HUDEP-2 (cell line): ENCODE measurements at regions not wholly inside any gene's neighbourhood (a gene's known extent, or its start where the extent isn't known, plus 50 kb on each side); places are given as distances from the start of the nearest gene placed in this dataset.

Source experiments
- DNase-seq, 76 experiments: peaks; one replicate each; lab custom pipeline; 2025; ENCODE audit not compliant: unreplicated experiment in 76 of 76; lab: John Stamatoyannopoulos, UW

GRCh38 chr4:59973492-59973891 is 1226.6 kb upstream of the ADGRL3 start:
- no peak for DNase-seq

- DNase-seq = no peak
Measured at GRCh38 chr4:59979061-59979460, 1221.1 kb upstream of the ADGRL3 start.

DNA sequence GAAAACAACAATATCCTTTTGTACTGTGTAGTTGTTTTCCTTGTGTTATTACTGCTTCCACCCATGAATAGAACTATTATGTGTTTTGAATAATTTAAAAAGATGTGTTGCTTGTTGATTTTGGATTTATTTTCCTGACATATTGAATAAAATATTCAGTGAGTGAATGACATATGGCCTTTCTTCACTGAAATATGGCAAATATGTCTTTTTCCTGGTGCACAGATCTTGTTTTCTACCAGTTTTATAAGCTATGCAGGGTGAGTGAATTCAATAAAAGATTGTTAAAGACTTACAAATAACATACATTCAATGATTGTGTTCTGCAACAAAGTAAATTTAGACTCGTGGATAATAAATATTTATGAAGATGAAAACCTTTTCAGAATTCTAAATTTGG is 1216.3 kb upstream of the ADGRL3 start:
- no peak for DNase-seq

- no peak for DNase-seq
Measured at GRCh38 chr4:59987289-59987688, 1212.8 kb upstream of the ADGRL3 start.

- no peak for DNase-seq
Measured at GRCh38 chr4:59994118-59994517, 1206.0 kb upstream of the ADGRL3 start.

DNA sequence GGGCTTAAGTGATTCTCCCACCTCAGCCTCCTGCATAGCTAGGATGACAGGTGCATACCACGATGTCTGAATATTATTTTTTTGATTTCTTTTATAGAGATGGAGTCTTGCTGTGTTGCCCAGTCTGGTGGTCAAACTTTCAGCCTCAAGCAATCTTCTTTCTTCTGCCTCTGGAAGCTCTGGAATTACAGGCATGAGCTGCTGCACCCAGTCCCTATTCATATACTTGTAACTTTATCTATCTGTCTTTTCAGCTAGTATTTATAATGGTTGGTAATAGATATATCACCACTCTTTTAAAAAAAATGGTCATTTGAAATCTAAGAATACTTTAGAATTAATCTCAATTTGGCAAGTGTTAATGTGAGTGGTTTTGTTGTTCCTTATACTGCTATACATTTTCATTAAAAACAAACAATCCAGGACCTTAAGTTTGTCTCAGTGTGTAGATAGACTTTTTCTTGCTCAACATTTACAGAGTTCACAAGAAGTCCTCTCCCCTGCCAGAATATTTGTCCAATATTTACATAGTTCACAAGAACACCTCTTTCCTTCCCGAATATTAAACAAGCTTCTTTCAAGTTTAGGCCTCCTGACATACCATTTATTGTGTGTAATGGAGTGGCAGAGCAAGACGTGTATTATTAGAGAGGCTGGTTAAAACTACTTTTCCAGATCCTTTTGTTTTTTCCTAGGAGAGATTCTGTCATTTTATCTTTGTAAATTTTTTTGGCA is 1197.4 kb upstream of the ADGRL3 start:
- DNase-seq = no peak

- no peak for DNase-seq
Measured at GRCh38 chr4:60013464-60014184, 1186.5 kb upstream of the ADGRL3 start.

GRCh38 chr4:60016971-60017370 is 1183.2 kb upstream of the ADGRL3 start:
- no peak for DNase-seq

DNA sequence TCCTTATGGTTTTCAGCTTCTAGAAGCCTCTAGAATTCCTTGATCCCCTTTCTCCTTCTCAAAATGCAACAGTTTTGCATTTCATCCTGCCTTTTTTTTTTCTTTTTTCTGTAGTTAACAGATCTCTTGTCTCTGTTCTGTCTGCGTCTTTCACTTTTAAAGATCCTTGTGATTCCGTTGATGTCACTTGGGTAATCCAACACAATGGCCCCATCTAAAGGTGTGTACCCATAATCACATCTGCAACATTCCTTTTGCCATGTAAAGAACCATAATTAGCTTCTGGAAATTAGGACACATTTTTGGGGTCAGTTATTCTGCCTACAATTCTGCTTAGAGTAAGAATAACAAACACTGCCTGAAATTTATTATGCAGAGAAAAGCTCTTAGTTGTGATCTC is 1180.9 kb upstream of the ADGRL3 start:
- DNase-seq = no peak

- DNase-seq = no peak
Measured at GRCh38 chr4:60019946-60020345, 1180.2 kb upstream of the ADGRL3 start.

GRCh38 chr4:60020389-60020788 is 1179.7 kb upstream of the ADGRL3 start:
- DNase-seq = no peak

DNA sequence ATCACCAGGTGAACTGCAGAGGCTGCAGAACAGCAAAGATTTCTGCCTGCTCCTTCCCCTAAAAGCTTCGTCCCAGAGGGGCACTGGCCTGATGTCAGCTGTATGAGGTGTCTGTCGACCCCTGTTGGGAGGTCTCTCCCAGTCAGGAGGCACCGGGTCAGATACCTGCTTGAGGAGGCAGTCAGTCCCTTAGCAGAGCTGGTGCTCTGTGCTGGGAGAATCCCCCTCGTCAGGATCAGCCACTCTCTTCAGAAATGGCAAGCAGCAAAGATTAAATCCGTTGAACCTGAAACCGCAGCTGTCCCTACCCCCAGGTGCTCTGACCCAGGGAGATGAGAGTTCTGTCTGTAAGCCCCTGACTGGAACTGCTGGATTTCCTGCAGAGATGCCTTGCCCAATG is 1166.3 kb upstream of the ADGRL3 start:
- no peak for DNase-seq

DNA sequence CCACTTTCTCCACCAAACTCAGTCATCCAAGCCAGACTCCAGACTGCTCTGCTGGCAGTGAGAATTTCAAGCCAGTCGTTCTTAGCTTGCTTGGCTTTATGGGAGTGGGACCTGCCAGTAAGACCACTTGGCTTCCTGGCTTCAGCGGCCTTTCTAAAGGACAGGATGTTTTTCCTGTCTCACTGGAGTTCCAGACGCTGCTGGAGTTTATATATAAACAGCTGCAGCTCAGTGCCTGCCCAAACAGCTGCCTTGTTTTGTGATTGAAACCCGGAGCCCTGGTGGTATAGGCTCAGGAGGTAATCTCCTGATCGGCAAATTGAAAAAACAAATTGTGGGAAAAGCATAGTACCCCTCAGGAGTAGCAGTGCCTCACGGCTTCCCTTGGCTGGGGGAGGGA is 1165.8 kb upstream of the ADGRL3 start:
- DNase-seq = no peak

- no peak for DNase-seq
Measured at GRCh38 chr4:60039908-60040307, 1160.2 kb upstream of the ADGRL3 start.

DNA sequence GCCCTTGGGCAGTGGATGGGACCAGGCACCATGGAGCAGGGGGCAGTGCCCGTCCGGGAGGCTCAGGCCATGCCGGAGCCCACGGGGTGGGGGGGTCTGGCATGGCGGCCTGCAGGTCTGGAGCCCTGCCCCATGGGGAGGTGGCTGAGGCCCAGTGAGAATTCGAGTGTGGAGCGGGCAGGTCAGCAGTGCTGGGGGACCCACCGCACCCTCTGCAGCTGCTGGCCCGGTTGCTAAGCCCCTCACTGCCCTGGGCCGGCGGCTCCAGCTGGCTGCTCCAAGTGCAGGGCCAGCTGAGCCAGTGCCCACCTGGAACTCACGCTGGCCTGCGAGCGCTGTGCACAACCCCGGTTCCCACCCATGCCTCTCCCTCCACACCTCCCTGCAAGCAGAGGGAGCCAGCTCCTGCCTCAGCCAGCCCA is 1157.9 kb upstream of the ADGRL3 start:
- no peak for DNase-seq

- no peak for DNase-seq
Measured at GRCh38 chr4:60042941-60043340, 1157.2 kb upstream of the ADGRL3 start.

- no peak for DNase-seq
Measured at GRCh38 chr4:60078984-60079383, 1121.1 kb upstream of the ADGRL3 start.

- DNase-seq = no peak
Measured at GRCh38 chr4:60081839-60082238, 1118.3 kb upstream of the ADGRL3 start.

DNA sequence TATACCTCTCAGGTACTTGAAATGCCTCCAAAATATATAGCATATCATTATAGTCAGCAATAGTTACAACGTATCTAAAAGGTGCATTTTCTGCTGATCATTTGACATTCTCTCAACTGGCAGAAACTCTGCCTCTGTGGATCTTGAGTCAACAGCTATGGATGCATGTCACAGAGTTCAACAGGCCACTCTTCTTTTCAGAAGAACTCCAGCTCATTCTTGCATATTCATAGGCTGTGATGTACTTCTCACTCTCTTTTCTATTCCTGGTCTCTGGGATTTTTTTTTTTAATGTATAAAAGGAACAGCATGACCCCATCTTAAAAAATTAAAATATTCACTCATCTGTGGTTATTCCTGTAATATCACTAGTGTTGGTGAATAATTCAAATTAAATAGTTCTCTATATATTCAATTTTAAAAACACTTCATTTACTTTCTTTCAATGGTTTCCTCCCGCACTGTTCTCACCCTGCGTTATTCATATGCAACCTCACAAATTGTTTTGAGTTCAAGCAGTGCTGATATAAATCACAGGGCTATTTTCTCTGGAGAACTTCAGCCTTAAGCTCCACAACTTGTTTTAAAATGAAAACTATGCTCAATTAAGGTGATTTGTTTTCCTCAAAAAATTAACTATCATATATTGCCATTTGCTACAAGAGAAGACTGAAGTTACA is 1111.2 kb upstream of the ADGRL3 start:
- no peak for DNase-seq

GRCh38 chr4:60089546-60090273 is 1110.4 kb upstream of the ADGRL3 start:
- no peak for DNase-seq

- no peak for DNase-seq
Measured at GRCh38 chr4:60096676-60097075, 1103.5 kb upstream of the ADGRL3 start.
